ENCODE measurements at regions not wholly inside any gene's neighbourhood (a gene's known extent, or its start where the extent isn't known, plus 50 kb on each side); places are given as distances from the start of the nearest gene placed in this dataset.
"Not testable (repeated sequence)": the region's sequence is repeated elsewhere in the genome, so short reads cannot be mapped to it uniquely, and the experiment has no call there.

- in situ Hi-C loops (cut with HindIII; ENCODE audit: low sequenced_read_pairs): no loop called here
These were observed 652.7 kb downstream of the ANKRD7 start for GRCh38 chr7:118877187-118877586.

GRCh38 chr7:118878336-118878735 lies 653.8 kb downstream of the ANKRD7 start:
- in situ Hi-C loops (cut with HindIII; ENCODE audit: low sequenced_read_pairs): no loop called here

GRCh38 chr7:118898284-118898683 lies 673.8 kb downstream of the ANKRD7 start:
- in situ Hi-C loops (cut with HindIII; ENCODE audit: low sequenced_read_pairs): no loop called here

- in situ Hi-C loops (cut with HindIII; ENCODE audit: low sequenced_read_pairs): no loop called here
These were observed 678.1 kb downstream of the ANKRD7 start for GRCh38 chr7:118902600-118902999.

GRCh38 chr7:118907911-118908527 lies 683.5 kb downstream of the ANKRD7 start:
- in situ Hi-C loops (cut with HindIII; ENCODE audit: low sequenced_read_pairs): no loop called here

- in situ Hi-C loops (cut with HindIII; ENCODE audit: low sequenced_read_pairs): not testable (repeated sequence)
These were observed 691.6 kb downstream of the ANKRD7 start for GRCh38 chr7:118916120-118916519.

GRCh38 chr7:118918556-118918955 lies 694.1 kb downstream of the ANKRD7 start:
- in situ Hi-C loops (cut with HindIII; ENCODE audit: low sequenced_read_pairs): no loop called here

GRCh38 chr7:118938845-118939244 lies 714.3 kb downstream of the ANKRD7 start:
- in situ Hi-C loops (cut with HindIII; ENCODE audit: low sequenced_read_pairs): no loop called here

- in situ Hi-C loops (cut with HindIII; ENCODE audit: low sequenced_read_pairs): no loop called here
These were observed 719.8 kb downstream of the ANKRD7 start for GRCh38 chr7:118944271-118944670.

- in situ Hi-C loops (cut with HindIII; ENCODE audit: low sequenced_read_pairs): no loop called here
These were observed 721.6 kb downstream of the ANKRD7 start for GRCh38 chr7:118945911-118946682.

- in situ Hi-C loops (cut with HindIII; ENCODE audit: low sequenced_read_pairs): no loop called here
These were observed 724.0 kb downstream of the ANKRD7 start for GRCh38 chr7:118948508-118948907.

GRCh38 chr7:118949031-118949430 lies 724.5 kb downstream of the ANKRD7 start:
- in situ Hi-C loops (cut with HindIII; ENCODE audit: low sequenced_read_pairs): no loop called here

GRCh38 chr7:118956285-118956684 lies 731.8 kb downstream of the ANKRD7 start:
- in situ Hi-C loops (cut with HindIII; ENCODE audit: low sequenced_read_pairs): not testable (repeated sequence)

GRCh38 chr7:118969370-118969769 lies 744.9 kb downstream of the ANKRD7 start:
- in situ Hi-C loops (cut with HindIII; ENCODE audit: low sequenced_read_pairs): no loop called here

- in situ Hi-C loops (cut with HindIII; ENCODE audit: low sequenced_read_pairs): no loop called here
These were observed 747.2 kb downstream of the ANKRD7 start for GRCh38 chr7:118971706-118972105.

- in situ Hi-C loops (cut with HindIII; ENCODE audit: low sequenced_read_pairs): no loop called here
These were observed 750.3 kb downstream of the ANKRD7 start for GRCh38 chr7:118974836-118975235.

- in situ Hi-C loops (cut with HindIII; ENCODE audit: low sequenced_read_pairs): no loop called here
These were observed 770.8 kb downstream of the ANKRD7 start for GRCh38 chr7:118995350-118995749.

GRCh38 chr7:119007236-119007635 lies 782.7 kb downstream of the ANKRD7 start:
- in situ Hi-C loops (cut with HindIII; ENCODE audit: low sequenced_read_pairs): no loop called here

- in situ Hi-C loops (cut with HindIII; ENCODE audit: low sequenced_read_pairs): no loop called here
These were observed 786.1 kb downstream of the ANKRD7 start for GRCh38 chr7:119010635-119011034.

- in situ Hi-C loops (cut with HindIII; ENCODE audit: low sequenced_read_pairs): no loop called here
These were observed 801.9 kb downstream of the ANKRD7 start for GRCh38 chr7:119026391-119026790.

GRCh38 chr7:119028736-119029135 lies 804.2 kb downstream of the ANKRD7 start:
- in situ Hi-C loops (cut with HindIII; ENCODE audit: low sequenced_read_pairs): no loop called here

GRCh38 chr7:119032136-119032535 lies 807.6 kb downstream of the ANKRD7 start:
- in situ Hi-C loops (cut with HindIII; ENCODE audit: low sequenced_read_pairs): not testable (repeated sequence)
